PC-9 (cell line): ENCODE measurements at regions not wholly inside any gene's neighbourhood (a gene's known extent, or its start where the extent isn't known, plus 50 kb on each side); places are given as distances from the start of the nearest gene placed in this dataset.

ENCODE experiments used
- CTCF ChIP-seq: fragments of 200-600 bp; sonication (generic); conservative IDR thresholded peaks from 2 replicates; pipeline ENCODE4 v1.6.1; 2017; ENCODE audit warnings: mixed run types, antibody characterized with exemption, mild to moderate bottlenecking, moderate library complexity
- EZH2 ChIP-seq: fragments of 200-600 bp; sonication (generic); IDR thresholded peaks from 2 replicates; pipeline ENCODE4 v1.8.0; 2017; ENCODE audit warnings: antibody characterized with exemption, low read depth

DNA sequence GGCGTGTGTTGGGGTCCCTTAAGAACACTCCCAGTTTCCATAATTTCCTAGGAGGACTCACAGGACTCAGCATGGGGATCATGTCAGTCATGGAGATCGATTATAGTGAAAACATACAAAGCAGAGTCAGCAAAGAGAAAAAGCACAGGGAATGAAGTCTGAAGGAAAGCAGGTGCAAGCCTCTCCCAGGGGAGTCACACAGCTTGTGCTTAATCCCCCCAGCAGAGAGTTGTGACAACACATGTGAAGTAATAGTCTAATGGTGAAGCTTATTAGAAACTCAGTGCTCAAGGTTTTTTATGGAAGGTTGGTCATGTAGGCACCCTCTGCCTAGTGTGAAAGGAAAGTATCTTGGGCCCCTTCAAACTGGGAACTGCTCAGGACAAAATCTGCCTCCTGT is 149.0 kb upstream of the SEL1L start:
- TF ChIP-seq CTCF, result no peak
- TF ChIP-seq EZH2, result no peak
